ENCODE measurements at regions not wholly inside any gene's neighbourhood (a gene's known extent, or its start where the extent isn't known, plus 50 kb on each side); places are given as distances from the start of the nearest gene placed in this dataset.

DNA sequence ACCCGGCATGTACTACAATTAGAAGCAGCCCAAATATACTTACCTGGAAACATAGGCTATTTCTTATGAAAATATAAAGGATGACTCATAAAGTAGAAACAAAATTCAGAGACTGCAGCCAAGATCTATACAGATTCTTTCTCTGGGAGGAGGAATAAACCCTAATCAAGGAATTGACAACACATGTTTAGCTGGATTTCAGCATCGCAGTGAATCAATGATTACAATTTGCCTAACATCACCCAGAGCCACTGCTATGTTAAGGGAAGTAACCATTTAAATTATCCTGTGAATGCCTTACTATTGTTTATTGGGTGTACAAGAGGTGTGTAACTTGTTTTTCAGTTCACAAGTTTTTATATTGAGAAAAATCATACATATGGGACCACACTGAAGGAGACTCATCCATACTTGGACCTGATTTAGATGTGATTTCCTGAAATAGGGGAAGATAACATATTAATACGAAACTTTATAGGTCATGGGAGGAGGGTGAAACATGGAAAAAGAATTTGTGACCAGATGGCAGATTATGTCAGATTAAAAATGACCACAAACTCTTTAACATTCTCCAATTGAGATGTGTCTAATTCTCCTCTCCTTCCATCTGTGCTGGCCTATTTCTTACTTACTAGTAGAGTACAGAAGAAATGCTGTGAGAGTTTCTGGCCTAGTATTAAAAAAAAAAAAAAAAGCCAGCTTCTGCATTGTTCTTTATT is 1168.4 kb downstream of the SLITRK1 start:
- Histone ChIP-seq H2BK120ac (ENCODE audit: low read depth, low read length) (no peak overlapping the region), H4K20me1 (ENCODE audit: insufficient read depth, low read length) (no peaks in the 10 kb centered on the region), H3K79me1 (ENCODE audit: low read depth in 1 of 2, low read length in 2 of 2) (no peaks in the 10 kb centered on the region), H2AFZ (replicated peaks; ENCODE audit: low read length, poor library complexity) (no peak overlapping the region), H3K4me2 (ENCODE audit: low read depth, low read length) (no peak overlapping the region), H3K4me3 (ENCODE audit: insufficient read depth, low read depth, low read length) (no peak overlapping the region), H3K23ac (ENCODE audit: low read depth, low read length) (no peak overlapping the region), H2BK15ac (ENCODE audit: low read depth, low read length) (no peak overlapping the region), H3K27ac (ENCODE audit: insufficient read depth, low read length) (no peak overlapping the region), H3K18ac (ENCODE audit: low read depth, low read length) (no peak overlapping the region), H3K56ac (ENCODE audit: extremely low read depth, insufficient read depth, low read length) (no peak overlapping the region), H2AK5ac (ENCODE audit: low read depth, low read length) (no peak overlapping the region), H2BK5ac (ENCODE audit: low read depth, low read length, poor library complexity, severe bottlenecking) (no peak overlapping the region), H4K5ac (ENCODE audit: low read depth, low read length) (no peak overlapping the region), H3K36me3 (ENCODE audit: control insufficient read depth, insufficient read depth, low read length) (no peaks in the 10 kb centered on the region), H2AK9ac (replicated peaks; ENCODE audit: low read depth, low read length, poor library complexity) (no peak overlapping the region), H2BK20ac (ENCODE audit: low read depth, low read length) (no peak overlapping the region), H3K4ac (ENCODE audit: low read depth, low read length) (no peak overlapping the region), H3K9ac (ENCODE audit: low read depth, low read length) (no peak overlapping the region), H3K9me3 (ENCODE audit: control insufficient read depth, insufficient read depth, low read length) (no peaks in the 10 kb centered on the region), H3K14ac (replicated peaks; ENCODE audit: low read depth, low read length) (no peak overlapping the region), H4K8ac (ENCODE audit: low read depth in 2 of 2, low read length in 2 of 2) (no peak overlapping the region), H3K9me1 (ENCODE audit: insufficient read depth, low read length) (no peaks in the 10 kb centered on the region), H3K27me3 (ENCODE audit: control insufficient read depth, insufficient read depth, low read length) (no peaks in the 10 kb centered on the region), H4K91ac (ENCODE audit: insufficient read depth, low read depth, low read length) (no peak overlapping the region), H3K4me1 (ENCODE audit: control insufficient read depth, insufficient read depth, low read length) (no peaks in the 10 kb centered on the region)
- ChIA-PET POLR2A (ENCODE audit: unreplicated experiment) (no interaction called here), CTCF (interaction anchor here (0.6 kb wide), 1 partner anchor 126 kb away, joined by 4 read pairs; no protein-coding TSS in a partner anchor)
- in situ Hi-C loops (cut with MboI; ENCODE audit: low sequenced_read_pairs) (no loop called here), intact Hi-C loops (cut with micrococcal nuclease) (no loop called here), dilution Hi-C loops (cut with HindIII; ENCODE audit: low sequenced_read_pairs, unreplicated experiment) (no loop called here)
- TF ChIP-seq RFX5 (IDR thresholded peaks at IDR 0.05; ENCODE audit: low read depth, low read length): no peak
- no peak for TF ChIP-seq MAZ (IDR thresholded peaks at IDR 0.05; ENCODE audit: borderline replicate concordance, low read depth, low read length)
- no peak for TF ChIP-seq FOS (IDR thresholded peaks at IDR 0.05; ENCODE audit: low read depth, low read length)
- TF ChIP-seq MXI1 (IDR thresholded peaks at IDR 0.05; ENCODE audit: borderline replicate concordance, low read depth, low read length): no peak
- TF ChIP-seq, protein P1, sequence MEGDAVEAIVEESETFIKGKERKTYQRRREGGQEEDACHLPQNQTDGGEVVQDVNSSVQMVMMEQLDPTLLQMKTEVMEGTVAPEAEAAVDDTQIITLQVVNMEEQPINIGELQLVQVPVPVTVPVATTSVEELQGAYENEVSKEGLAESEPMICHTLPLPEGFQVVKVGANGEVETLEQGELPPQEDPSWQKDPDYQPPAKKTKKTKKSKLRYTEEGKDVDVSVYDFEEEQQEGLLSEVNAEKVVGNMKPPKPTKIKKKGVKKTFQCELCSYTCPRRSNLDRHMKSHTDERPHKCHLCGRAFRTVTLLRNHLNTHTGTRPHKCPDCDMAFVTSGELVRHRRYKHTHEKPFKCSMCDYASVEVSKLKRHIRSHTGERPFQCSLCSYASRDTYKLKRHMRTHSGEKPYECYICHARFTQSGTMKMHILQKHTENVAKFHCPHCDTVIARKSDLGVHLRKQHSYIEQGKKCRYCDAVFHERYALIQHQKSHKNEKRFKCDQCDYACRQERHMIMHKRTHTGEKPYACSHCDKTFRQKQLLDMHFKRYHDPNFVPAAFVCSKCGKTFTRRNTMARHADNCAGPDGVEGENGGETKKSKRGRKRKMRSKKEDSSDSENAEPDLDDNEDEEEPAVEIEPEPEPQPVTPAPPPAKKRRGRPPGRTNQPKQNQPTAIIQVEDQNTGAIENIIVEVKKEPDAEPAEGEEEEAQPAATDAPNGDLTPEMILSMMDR (conservative IDR thresholded peaks at IDR 0.05; ENCODE audit: low read depth, low read length): no peak
- TF ChIP-seq SMC3 (IDR thresholded peaks at IDR 0.05; ENCODE audit: low read depth, low read length): no peak
- no peak for TF ChIP-seq CHD1 (IDR thresholded peaks at IDR 0.05; ENCODE audit: low read depth, low read length)
- TF ChIP-seq RAD21 (IDR thresholded peaks at IDR 0.05; ENCODE audit: low read length): no peak
- no peak for TF ChIP-seq NFE2L2 (IDR thresholded peaks at IDR 0.05; ENCODE audit: low read depth, low read length)
- TF ChIP-seq, protein P2, sequence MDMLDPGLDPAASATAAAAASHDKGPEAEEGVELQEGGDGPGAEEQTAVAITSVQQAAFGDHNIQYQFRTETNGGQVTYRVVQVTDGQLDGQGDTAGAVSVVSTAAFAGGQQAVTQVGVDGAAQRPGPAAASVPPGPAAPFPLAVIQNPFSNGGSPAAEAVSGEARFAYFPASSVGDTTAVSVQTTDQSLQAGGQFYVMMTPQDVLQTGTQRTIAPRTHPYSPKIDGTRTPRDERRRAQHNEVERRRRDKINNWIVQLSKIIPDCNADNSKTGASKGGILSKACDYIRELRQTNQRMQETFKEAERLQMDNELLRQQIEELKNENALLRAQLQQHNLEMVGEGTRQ (IDR thresholded peaks at IDR 0.05; ENCODE audit: low read depth, low read length): no peak
- TF ChIP-seq BHLHE40 (IDR thresholded peaks at IDR 0.05; ENCODE audit: low read depth, low read length): no peak
- TF ChIP-seq POLR2A (IDR thresholded peaks at IDR 0.05; ENCODE audit: low read depth, low read length): no peak
- TF ChIP-seq RCOR1 (IDR thresholded peaks at IDR 0.05; ENCODE audit: insufficient replicate concordance, low read length): no peak
- TF ChIP-seq, protein P3, sequence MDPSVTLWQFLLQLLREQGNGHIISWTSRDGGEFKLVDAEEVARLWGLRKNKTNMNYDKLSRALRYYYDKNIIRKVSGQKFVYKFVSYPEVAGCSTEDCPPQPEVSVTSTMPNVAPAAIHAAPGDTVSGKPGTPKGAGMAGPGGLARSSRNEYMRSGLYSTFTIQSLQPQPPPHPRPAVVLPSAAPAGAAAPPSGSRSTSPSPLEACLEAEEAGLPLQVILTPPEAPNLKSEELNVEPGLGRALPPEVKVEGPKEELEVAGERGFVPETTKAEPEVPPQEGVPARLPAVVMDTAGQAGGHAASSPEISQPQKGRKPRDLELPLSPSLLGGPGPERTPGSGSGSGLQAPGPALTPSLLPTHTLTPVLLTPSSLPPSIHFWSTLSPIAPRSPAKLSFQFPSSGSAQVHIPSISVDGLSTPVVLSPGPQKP (IDR thresholded peaks at IDR 0.05; ENCODE audit: borderline replicate concordance, low read depth, low read length): no peak
- TF ChIP-seq MAFK (IDR thresholded peaks at IDR 0.05; ENCODE audit: low read depth, low read length): no peak
- no peak for TF ChIP-seq CEBPB (IDR thresholded peaks at IDR 0.05; ENCODE audit: low read depth, low read length)
- ATAC-seq (ENCODE audit: low read depth): no peak
- BruUV-seq (replicated peaks): no TSS peak
- WGBS, 2 experiments (ENCODE audit: extremely low coverage in 2 of 2, insufficient read length in 1 of 2): no CpG with 5 or more reads among the region's 3 CpGs
- DNase-seq: peak; percentile 41

All from IMR-90 (cell line).